OCI-LY3 (cell line): ENCODE measurements at regions not wholly inside any gene's neighbourhood (a gene's known extent, or its start where the extent isn't known, plus 50 kb on each side); places are given as distances from the start of the nearest gene placed in this dataset.

ENCODE experiments used
- H2AFZ ChIP-seq: fragments of 200-600, 300-600 bp; shearing (Covaris generic); 2 replicates; pipeline ENCODE4 v1.6.0; 2014; ENCODE audit warnings: antibody characterized with exemption, low read depth, low read length
- H3K27ac ChIP-seq: fragments of 200-600, 300-600 bp; sonication (generic); 2 replicates; pipeline ENCODE4 v1.5.1; 2014; ENCODE audit warnings: mild to moderate bottlenecking, low read length, moderate library complexity, mixed read lengths
- H3K27me3 ChIP-seq: fragments of 200-600, 300-600 bp; sonication (generic); 2 replicates; pipeline ENCODE4 v1.6.1; 2014; ENCODE audit warnings: low read depth, low read length, mixed read lengths
- H3K36me3 ChIP-seq: fragments of 200-600, 300-600 bp; sonication (generic); replicated peaks from 2 replicates; pipeline ENCODE3; 2014; ENCODE audit warnings: low read depth, low read length, mixed read lengths
- H3K4me1 ChIP-seq: fragments of 300-600, 200-600 bp; sonication (generic); 2 replicates; pipeline ENCODE4 v1.6.1; 2014; ENCODE audit warnings: low read length, mixed read lengths
- H3K4me2 ChIP-seq: fragments of 200-600, 300-600 bp; sonication (generic); 2 replicates; pipeline ENCODE4 v1.6.1; 2014; ENCODE audit warnings: low read length, mixed read lengths
- H3K4me3 ChIP-seq: fragments of 300-600, 200-600 bp; sonication (generic); 2 replicates; pipeline ENCODE4 v1.5.1; 2014; ENCODE audit warnings: antibody characterized with exemption, mild to moderate bottlenecking, low read length, moderate library complexity
- H3K79me2 ChIP-seq: fragments of 300-600, 200-600 bp; shearing (Covaris generic); 2 replicates; pipeline ENCODE4 v1.6.1; 2014; ENCODE audit warnings: mild to moderate bottlenecking, low read length, mixed read lengths
- H3K9ac ChIP-seq: fragments of 300-600, 200-600 bp; shearing (Covaris generic); 2 replicates; pipeline ENCODE4 v1.6.0; 2014; ENCODE audit warnings: mild to moderate bottlenecking, low read length, moderate library complexity
- H3K9me3 ChIP-seq: fragments of 200-600, 300-600 bp; shearing (Covaris generic); 2 replicates; pipeline ENCODE4 v1.6.1; 2014; ENCODE audit warnings: low read length, mixed read lengths; ENCODE audit not compliant: insufficient read depth
- H4K20me1 ChIP-seq: fragments of 200-600, 300-600 bp; sonication (generic); 2 replicates; pipeline ENCODE4 v1.6.1; 2016; ENCODE audit warnings: low read length, mixed read lengths; ENCODE audit not compliant: insufficient read depth
- EZH2phosphoT487 ChIP-seq: fragments of 200-600 bp; shearing (Covaris generic); IDR thresholded peaks from 2 replicates; pipeline ENCODE4 v1.6.1; 2018; ENCODE audit warnings: antibody characterized with exemption, mixed run types, low read depth
- TF ChIP-seq, protein P1 (sequence below): fragments of 200-600, 300-600 bp; sonication (generic); IDR thresholded peaks from 2 replicates; pipeline ENCODE4 v1.5.1; 2014; ENCODE audit warnings: antibody characterized with exemption, low read length, low read depth

DNA sequence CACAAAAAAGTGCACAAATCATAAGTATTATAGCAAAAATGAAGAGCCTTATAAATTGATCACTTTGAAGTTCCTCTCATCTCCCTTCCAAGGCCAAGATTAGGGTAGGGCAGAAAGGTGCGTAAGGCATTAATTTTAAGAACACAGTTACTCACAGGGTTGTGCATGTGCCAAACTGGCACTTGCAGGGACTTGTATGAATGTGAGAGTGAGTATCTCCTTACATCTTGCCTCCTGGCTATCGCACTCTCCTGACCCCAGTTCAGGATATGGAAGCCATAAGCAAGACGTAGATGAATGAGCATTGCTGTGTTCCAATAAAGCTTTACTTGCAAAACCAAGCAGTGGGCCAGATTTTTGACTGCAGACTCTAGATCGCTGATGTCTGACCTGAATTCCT lies 510.1 kb upstream of the AADAT start:
- TF ChIP-seq, protein P1, sequence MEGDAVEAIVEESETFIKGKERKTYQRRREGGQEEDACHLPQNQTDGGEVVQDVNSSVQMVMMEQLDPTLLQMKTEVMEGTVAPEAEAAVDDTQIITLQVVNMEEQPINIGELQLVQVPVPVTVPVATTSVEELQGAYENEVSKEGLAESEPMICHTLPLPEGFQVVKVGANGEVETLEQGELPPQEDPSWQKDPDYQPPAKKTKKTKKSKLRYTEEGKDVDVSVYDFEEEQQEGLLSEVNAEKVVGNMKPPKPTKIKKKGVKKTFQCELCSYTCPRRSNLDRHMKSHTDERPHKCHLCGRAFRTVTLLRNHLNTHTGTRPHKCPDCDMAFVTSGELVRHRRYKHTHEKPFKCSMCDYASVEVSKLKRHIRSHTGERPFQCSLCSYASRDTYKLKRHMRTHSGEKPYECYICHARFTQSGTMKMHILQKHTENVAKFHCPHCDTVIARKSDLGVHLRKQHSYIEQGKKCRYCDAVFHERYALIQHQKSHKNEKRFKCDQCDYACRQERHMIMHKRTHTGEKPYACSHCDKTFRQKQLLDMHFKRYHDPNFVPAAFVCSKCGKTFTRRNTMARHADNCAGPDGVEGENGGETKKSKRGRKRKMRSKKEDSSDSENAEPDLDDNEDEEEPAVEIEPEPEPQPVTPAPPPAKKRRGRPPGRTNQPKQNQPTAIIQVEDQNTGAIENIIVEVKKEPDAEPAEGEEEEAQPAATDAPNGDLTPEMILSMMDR: no peak
- no peak for TF ChIP-seq EZH2phosphoT487
- Histone ChIP-seq H3K4me1 (no peaks in the 10 kb centered on the region), H3K4me2 (no peak overlapping the region), H3K4me3 (no peak overlapping the region), H2AFZ (no peak overlapping the region), H3K9me3 (peaks cover 7% of the 10 kb centered on the region), H3K79me2 (no peaks in the 10 kb centered on the region), H3K27ac (no peak overlapping the region), H4K20me1 (no peaks in the 10 kb centered on the region), H3K9ac (no peak overlapping the region), H3K36me3 (no peaks in the 10 kb centered on the region), H3K27me3 (no peaks in the 10 kb centered on the region)

DNA sequence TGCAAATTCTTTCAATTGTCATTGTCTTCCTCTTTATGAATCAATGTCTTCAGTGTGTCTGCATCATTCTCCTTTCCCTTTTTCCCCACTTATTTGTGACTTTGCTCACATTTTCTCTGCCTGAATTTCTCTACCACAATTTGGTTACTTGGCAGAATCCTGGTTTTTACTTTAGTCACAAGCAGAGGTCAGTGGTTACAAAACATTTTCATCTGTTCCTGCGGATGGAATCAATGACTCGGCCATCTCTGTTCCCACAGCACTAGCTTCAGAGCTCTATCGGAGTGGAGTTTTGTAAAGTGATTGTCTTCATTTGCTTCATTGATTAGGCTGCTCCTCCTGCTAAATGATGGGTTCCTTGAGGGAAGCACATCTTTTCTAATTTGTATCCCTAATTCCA lies 501.3 kb upstream of the AADAT start:
- TF ChIP-seq, protein P1: no peak
- TF ChIP-seq EZH2phosphoT487: no peak
- H3K4me1 ChIP-seq: no peaks in the 10 kb centered on the region
- no peak overlapping the region for H3K4me3 ChIP-seq
- H3K79me2 ChIP-seq: no peaks in the 10 kb centered on the region
- H4K20me1 ChIP-seq: no peaks in the 10 kb centered on the region
- H3K9ac ChIP-seq: no peak overlapping the region
- H3K4me2 ChIP-seq: no peak overlapping the region
- no peaks in the 10 kb centered on the region for H3K36me3 ChIP-seq
- no peaks in the 10 kb centered on the region for H3K27me3 ChIP-seq
- H3K9me3 ChIP-seq: no peaks in the 10 kb centered on the region
- no peak overlapping the region for H3K27ac ChIP-seq
- no peak overlapping the region for H2AFZ ChIP-seq

DNA sequence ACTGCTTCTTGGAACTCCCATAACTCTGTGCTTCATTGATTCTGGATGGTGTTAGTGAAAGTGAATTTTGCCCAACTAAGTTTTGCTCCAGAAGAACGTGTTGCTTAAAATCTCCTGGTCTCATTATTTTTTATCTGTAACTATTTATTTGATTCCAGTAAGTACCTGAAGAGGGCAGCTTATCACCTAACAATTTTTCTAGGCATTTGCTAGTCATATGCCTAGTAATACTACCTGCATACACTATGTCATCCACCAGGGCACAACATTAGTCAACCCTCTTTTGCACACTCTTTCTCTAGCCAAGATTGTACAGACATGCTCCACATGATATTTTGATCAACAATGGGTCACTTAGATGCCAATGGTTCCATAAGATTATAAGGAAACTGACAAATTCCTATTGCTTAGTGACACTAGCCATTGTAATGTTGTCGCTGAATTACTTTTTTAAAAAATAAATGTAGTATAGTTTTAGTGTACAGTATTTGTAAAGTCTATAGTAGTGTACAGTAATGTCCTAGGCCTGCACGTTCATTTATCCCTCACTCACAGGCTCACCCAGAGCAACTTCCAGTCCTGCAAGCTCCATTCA lies 499.9 kb upstream of the AADAT start:
- H3K79me2 ChIP-seq: no peaks in the 10 kb centered on the region

DNA sequence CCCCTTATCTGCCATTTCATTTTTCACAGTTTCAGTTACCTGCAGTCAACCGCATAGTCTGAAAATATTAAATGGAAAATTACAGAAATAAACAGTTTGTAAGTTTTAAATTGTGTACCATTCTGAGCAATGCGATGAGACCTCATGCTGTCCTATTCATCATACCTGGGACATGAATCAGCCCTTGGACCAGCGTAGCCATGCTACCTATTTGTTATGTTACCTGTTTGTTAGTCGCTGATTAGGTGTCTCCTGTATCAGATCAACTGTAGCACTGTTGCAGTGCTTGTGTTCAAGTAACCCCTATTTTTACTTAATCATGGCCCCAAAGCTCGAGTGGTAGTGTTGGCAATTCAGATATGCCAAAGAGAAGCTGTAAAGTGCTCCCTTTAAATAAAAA lies 492.2 kb upstream of the AADAT start:
- no peaks in the 10 kb centered on the region for H3K4me1 ChIP-seq
- no peaks in the 10 kb centered on the region for H4K20me1 ChIP-seq
- H3K4me2 ChIP-seq: no peak overlapping the region
- H3K27ac ChIP-seq: no peak overlapping the region
- no peak overlapping the region for H3K4me3 ChIP-seq
- H2AFZ ChIP-seq: no peak overlapping the region
- no peaks in the 10 kb centered on the region for H3K79me2 ChIP-seq
- H3K36me3 ChIP-seq: no peaks in the 10 kb centered on the region
- H3K9ac ChIP-seq: no peak overlapping the region
- H3K9me3 ChIP-seq: no peaks in the 10 kb centered on the region; the same call in 1 of the 2 replicates
- TF ChIP-seq EZH2phosphoT487: no peak
- TF ChIP-seq, protein P1: no peak
- no peaks in the 10 kb centered on the region for H3K27me3 ChIP-seq

More for the DNA sequence above, 499.9 kb upstream of the AADAT start:
- H2AFZ ChIP-seq: no peak overlapping the region
- H3K4me1 ChIP-seq: no peaks in the 10 kb centered on the region
- H3K4me2 ChIP-seq: no peak overlapping the region
- no peaks in the 10 kb centered on the region for H3K9me3 ChIP-seq
- H3K27me3 ChIP-seq: no peaks in the 10 kb centered on the region
- TF ChIP-seq, protein P1: peak; percentile 68
- no peak for TF ChIP-seq EZH2phosphoT487
- H3K36me3 ChIP-seq: no peaks in the 10 kb centered on the region
- H3K9ac ChIP-seq: no peak overlapping the region
- no peak overlapping the region for H3K4me3 ChIP-seq
- no peak overlapping the region for H3K27ac ChIP-seq
- H4K20me1 ChIP-seq: no peaks in the 10 kb centered on the region
